ENCODE measurements at regions not wholly inside any gene's neighbourhood (a gene's known extent, or its start where the extent isn't known, plus 50 kb on each side); places are given as distances from the start of the nearest gene placed in this dataset.

- TF ChIP-seq, protein P1, sequence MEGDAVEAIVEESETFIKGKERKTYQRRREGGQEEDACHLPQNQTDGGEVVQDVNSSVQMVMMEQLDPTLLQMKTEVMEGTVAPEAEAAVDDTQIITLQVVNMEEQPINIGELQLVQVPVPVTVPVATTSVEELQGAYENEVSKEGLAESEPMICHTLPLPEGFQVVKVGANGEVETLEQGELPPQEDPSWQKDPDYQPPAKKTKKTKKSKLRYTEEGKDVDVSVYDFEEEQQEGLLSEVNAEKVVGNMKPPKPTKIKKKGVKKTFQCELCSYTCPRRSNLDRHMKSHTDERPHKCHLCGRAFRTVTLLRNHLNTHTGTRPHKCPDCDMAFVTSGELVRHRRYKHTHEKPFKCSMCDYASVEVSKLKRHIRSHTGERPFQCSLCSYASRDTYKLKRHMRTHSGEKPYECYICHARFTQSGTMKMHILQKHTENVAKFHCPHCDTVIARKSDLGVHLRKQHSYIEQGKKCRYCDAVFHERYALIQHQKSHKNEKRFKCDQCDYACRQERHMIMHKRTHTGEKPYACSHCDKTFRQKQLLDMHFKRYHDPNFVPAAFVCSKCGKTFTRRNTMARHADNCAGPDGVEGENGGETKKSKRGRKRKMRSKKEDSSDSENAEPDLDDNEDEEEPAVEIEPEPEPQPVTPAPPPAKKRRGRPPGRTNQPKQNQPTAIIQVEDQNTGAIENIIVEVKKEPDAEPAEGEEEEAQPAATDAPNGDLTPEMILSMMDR (IDR thresholded peaks at IDR 0.05; ENCODE audit: low read depth, low read length) = no peak
- no peak overlapping the region for H3K4me3 ChIP-seq (ENCODE audit: low read depth, low read length)
- DNase-seq (ENCODE audit: low read depth, low spot score) = no peak
- in situ Hi-C loops (cut with HindIII; ENCODE audit: low sequenced_read_pairs) = no loop called here
Observed at GRCh38 chrX:113966791-113967190, 617.1 kb upstream of the HTR2C start.

DNA sequence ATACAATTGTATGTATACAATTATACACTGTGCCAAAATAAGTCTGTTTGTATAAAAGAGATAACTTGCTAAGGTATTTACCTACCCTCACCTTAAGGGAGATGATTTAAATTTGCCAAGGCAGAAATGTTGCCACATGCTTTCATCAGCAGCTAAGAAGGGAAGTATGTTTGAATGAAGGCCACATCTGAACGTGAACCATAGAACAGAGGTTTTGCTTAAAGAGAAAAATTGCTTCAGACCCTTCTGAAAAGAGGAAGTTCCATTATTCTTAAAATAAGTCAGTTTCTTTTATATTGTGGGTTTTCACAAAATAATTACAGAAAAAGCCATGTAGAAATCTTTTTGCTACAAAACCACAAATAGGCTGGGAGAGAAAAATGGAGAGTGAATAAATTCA, 621.5 kb upstream of the HTR2C start:
- TF ChIP-seq, protein P1 (IDR thresholded peaks at IDR 0.05; ENCODE audit: low read depth, low read length) = no peak
- H3K4me3 ChIP-seq (ENCODE audit: low read depth, low read length) = no peak overlapping the region
- no peak for DNase-seq (ENCODE audit: low read depth, low spot score)
- in situ Hi-C loops (cut with HindIII; ENCODE audit: low sequenced_read_pairs) = no loop called here

DNA sequence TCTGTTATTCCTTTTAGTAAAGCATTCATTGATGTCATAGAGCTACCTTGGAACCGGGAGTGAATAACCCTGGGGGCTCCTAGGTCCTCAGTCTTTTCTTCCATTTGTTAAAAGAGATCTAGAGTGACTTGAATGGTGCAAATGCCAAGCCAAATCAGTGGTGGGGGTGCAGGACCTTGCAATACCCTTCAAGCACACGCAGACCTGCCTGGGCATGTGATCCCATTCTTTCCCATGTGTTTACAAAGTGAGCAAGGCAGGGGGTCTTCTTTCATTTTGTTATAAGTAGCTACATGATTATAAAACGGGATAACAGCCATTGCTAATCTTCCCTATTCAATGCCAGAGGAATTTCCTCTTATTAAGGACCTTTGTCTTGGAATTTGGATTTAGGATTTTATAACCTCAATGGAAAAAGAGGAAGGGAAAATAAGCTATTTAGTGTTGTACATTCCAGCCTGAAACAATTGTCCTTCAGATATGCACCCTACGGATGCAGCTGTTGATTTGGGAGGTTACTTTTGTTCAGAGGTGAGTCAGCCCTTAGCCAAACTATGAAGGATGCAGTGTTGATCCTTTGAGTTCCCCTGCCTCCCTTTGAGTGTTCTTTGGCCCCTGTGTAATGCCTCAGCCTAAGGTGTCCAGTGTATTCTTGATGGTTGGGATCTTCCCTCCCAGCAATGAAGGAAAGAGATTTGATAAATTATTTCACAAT, 623.8 kb upstream of the HTR2C start:
- no peak for DNase-seq (ENCODE audit: low read depth, low spot score)
- in situ Hi-C loops (cut with HindIII; ENCODE audit: low sequenced_read_pairs) = no loop called here

DNA sequence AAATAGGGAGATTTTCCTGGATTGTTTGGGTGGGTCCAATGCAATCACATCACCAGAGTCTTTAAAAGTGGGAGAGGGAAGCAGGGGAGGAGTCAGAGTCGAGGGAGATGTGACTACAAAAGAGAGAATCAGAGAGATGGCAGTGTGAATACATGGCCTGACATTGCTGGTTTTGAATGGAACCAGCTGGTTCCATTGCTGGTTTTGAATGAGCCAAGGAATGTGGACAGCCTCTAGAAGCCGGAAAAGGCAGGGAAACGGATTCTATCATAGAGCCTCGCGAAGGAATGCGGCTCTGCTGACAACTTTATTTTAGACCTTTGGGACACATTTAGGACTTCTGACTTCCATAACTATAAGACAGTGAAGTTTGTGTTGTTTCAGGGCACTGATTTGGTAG, 627.0 kb upstream of the HTR2C start:
- TF ChIP-seq, protein P1 (IDR thresholded peaks at IDR 0.05; ENCODE audit: low read depth, low read length) = no peak
- in situ Hi-C loops (cut with HindIII; ENCODE audit: low sequenced_read_pairs) = no loop called here
- no peak overlapping the region for H3K4me3 ChIP-seq (ENCODE audit: low read depth, low read length)
- no peak for DNase-seq (ENCODE audit: low read depth, low spot score)

More for the DNA sequence above, 623.8 kb upstream of the HTR2C start:
- H3K4me3 ChIP-seq (ENCODE audit: low read depth, low read length) = no peak overlapping the region
- TF ChIP-seq, protein P1 (IDR thresholded peaks at IDR 0.05; ENCODE audit: low read depth, low read length) = no peak

DNA sequence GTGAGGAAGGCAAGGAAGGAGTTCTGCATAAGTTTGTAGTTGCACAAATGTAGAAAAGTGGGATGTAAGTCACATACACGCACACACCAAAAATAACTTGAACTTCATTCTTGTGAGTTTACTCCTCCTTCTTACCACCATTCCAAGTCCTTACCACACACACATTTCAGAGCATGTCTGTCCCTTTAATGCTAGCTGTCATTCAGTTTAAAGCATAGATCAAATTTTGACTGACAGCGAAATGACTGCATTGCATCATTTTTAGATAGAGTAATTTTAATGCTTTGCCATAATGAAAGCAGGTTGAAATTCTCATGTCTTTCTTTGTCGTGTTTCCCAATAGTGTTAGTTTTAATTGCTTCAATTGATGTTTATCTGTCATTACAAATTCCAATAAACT, 629.6 kb upstream of the HTR2C start:
- no peak overlapping the region for H3K4me3 ChIP-seq (ENCODE audit: low read depth, low read length)
- in situ Hi-C loops (cut with HindIII; ENCODE audit: low sequenced_read_pairs) = no loop called here
- TF ChIP-seq, protein P1 (IDR thresholded peaks at IDR 0.05; ENCODE audit: low read depth, low read length) = no peak
- DNase-seq (ENCODE audit: low read depth, low spot score) = no peak

GRCh38 chrX:113950081-113950678, 633.7 kb upstream of the HTR2C start:
- DNase-seq (ENCODE audit: low read depth, low spot score) = no peak
- H3K4me3 ChIP-seq (ENCODE audit: low read depth, low read length) = no peak overlapping the region
- TF ChIP-seq, protein P1 (IDR thresholded peaks at IDR 0.05; ENCODE audit: low read depth, low read length) = no peak
- in situ Hi-C loops (cut with HindIII; ENCODE audit: low sequenced_read_pairs) = no loop called here
